A673 (cell line): ENCODE measurements at regions not wholly inside any gene's neighbourhood (a gene's known extent, or its start where the extent isn't known, plus 50 kb on each side); places are given as distances from the start of the nearest gene placed in this dataset.

Experiments
- BruUV-seq: library from RNA; stranded (reverse); fragments of 400-500 nt; replicated peaks from 2 replicates; lab custom pipeline; 2021; lab: Mats Ljungman, UMichigan
- CTCF ChIA-PET: fragments of 300-600 bp; sonication (Branson Sonifier 250); formaldehyde crosslinking; loops from one replicate; lab custom pipeline; 2022; ENCODE audit warnings: antibody characterized with exemption; lab: Charles Lee
- POLR2A ChIA-PET: fragments of 300-600 bp; sonication (Branson Sonifier 250); formaldehyde crosslinking; loops from one replicate; lab custom pipeline; 2022; ENCODE audit warnings: antibody characterized with exemption; ENCODE audit not compliant: low non-redundant PET; lab: Charles Lee
- DNase-seq: peaks from one replicate; pipeline ENCODE4 v3.0.0-alpha.2; 2015; ENCODE audit warnings: low spot score
- H3K27ac ChIP-seq: fragments of 200-600 bp; sonication (generic); 2 replicates; pipeline ENCODE4 v1.5.1; 2016; ENCODE audit warnings: mixed run types, low read depth, mild to moderate bottlenecking, mixed read lengths, antibody characterized with exemption, low read length; ENCODE audit not compliant: poor library complexity, severe bottlenecking
- H3K27me3 ChIP-seq: fragments of 200-600 bp; sonication (generic); replicated peaks from 2 replicates; pipeline ENCODE4 v1.6.1; 2017; ENCODE audit warnings: mixed run types, low read depth, mild to moderate bottlenecking, mixed read lengths, antibody characterized with exemption, low read length; ENCODE audit not compliant: insufficient read depth, poor library complexity
- H3K36me3 ChIP-seq: fragments of 200-600 bp; sonication (generic); 2 replicates; pipeline ENCODE4 v1.6.1; 2016; ENCODE audit warnings: mixed run types, mild to moderate bottlenecking, mixed read lengths, antibody characterized with exemption, low read length; ENCODE audit not compliant: insufficient read depth, poor library complexity, severe bottlenecking
- H3K4me1 ChIP-seq: fragments of 200-600 bp; sonication (generic); 2 replicates; pipeline ENCODE4 v1.6.1; 2017; ENCODE audit warnings: mixed run types, mild to moderate bottlenecking, mixed read lengths, antibody characterized with exemption, low read length; ENCODE audit not compliant: insufficient read depth, poor library complexity, severe bottlenecking
- H3K4me3 ChIP-seq: fragments of 200-600 bp; sonication (generic); 2 replicates; pipeline ENCODE4 v1.5.1; 2016; ENCODE audit warnings: low read depth, mixed run types, mild to moderate bottlenecking, mixed read lengths, low read length; ENCODE audit not compliant: poor library complexity, severe bottlenecking
- H3K9me3 ChIP-seq: fragments of 200-600 bp; sonication (generic); 2 replicates; pipeline ENCODE4 v1.6.1; 2016; ENCODE audit warnings: mixed run types, low read depth, mild to moderate bottlenecking, mixed read lengths, antibody characterized with exemption, low read length; ENCODE audit not compliant: poor library complexity, severe bottlenecking
- CTCF ChIP-seq: fragments of 300-800, 200-600 bp; sonication (generic); conservative IDR thresholded peaks from 2 replicates; pipeline ENCODE4 v1.5.1; 2017; ENCODE audit warnings: low read depth, mild to moderate bottlenecking, antibody characterized with exemption, low read length, moderate library complexity, mixed read lengths
- EZH2 ChIP-seq: fragments of 200-600 bp; sonication (generic); IDR thresholded peaks from 2 replicates; pipeline ENCODE4 v1.6.1; 2017; ENCODE audit warnings: borderline replicate concordance, low read depth, mild to moderate bottlenecking, mixed read lengths, antibody characterized with exemption, low read length; ENCODE audit not compliant: poor library complexity, severe bottlenecking
- intact Hi-C: fragments of 100-400 bp; cut with micrococcal nuclease; formaldehyde crosslinking; loops from one replicate; pipeline ENCODE4 v1.10.0; 2022; ENCODE audit not compliant: unreplicated experiment

DNA sequence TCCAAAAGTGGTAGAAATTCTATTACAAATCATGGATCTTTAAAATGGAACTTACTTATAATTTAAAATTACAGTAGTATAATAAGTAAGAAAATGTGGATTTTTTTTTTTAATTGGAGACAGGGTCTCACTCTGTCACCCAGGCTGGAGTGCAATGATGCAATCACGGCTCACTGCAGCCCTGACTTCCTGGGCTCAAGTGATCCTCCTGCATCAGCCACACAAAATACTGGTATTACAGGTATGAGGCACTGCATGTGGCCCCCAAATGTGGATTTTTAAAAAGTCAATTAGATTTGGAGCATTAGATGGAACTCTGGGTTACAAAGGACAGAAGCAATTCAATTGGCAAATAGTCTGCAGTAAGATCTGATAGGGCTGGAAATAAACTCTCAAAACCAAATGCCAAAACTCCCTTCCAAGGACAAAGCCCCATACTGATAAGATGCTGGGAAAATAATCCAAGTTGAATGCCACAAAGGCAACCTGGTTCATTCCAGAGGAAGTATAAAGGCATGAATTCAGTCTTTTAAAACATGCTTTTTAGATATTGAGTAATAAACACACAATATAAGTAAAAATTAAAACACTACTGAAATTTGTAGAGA is 294.2 kb downstream of the ZNF248 start:
- H3K4me1 ChIP-seq = no peaks in the 10 kb centered on the region
- DNase-seq = no peak
- H3K9me3 ChIP-seq = peaks cover 3% of the 10 kb centered on the region
- H3K27ac ChIP-seq = no peak overlapping the region
- BruUV-seq = no TSS peak
- TF ChIP-seq CTCF = no peak
- no peak for TF ChIP-seq EZH2
- no peaks in the 10 kb centered on the region for H3K27me3 ChIP-seq
- ChIA-PET POLR2A (no interaction called here), CTCF (no interaction called here)
- H3K4me3 ChIP-seq = no peak overlapping the region
- H3K36me3 ChIP-seq = no peaks in the 10 kb centered on the region
- intact Hi-C loops = no loop called here

GRCh38 chr10:37552881-37553280 is 304.5 kb downstream of the ZNF248 start:
- Histone ChIP-seq H3K4me1 (no peaks in the 10 kb centered on the region), H3K27ac (no peak overlapping the region), H3K36me3 (no peaks in the 10 kb centered on the region), H3K4me3 (no peak overlapping the region), H3K27me3 (no peaks in the 10 kb centered on the region), H3K9me3 (peaks cover 15% of the 10 kb centered on the region)
- intact Hi-C loops = no loop called here
- CTCF ChIA-PET = no interaction called here
- no TSS peak for BruUV-seq
- DNase-seq = no peak
- TF ChIP-seq EZH2 = no peak
- no peak for TF ChIP-seq CTCF
- POLR2A ChIA-PET = no interaction called here

- BruUV-seq = no TSS peak
- no peaks in the 10 kb centered on the region for H3K4me1 ChIP-seq
- H3K27me3 ChIP-seq = no peaks in the 10 kb centered on the region
- H3K27ac ChIP-seq = no peak overlapping the region
- H3K4me3 ChIP-seq = no peak overlapping the region
- intact Hi-C loops = no loop called here
- no peak for DNase-seq
- H3K36me3 ChIP-seq = no peaks in the 10 kb centered on the region
- POLR2A ChIA-PET = no interaction called here
- CTCF ChIA-PET = no interaction called here
- peaks cover 7% of the 10 kb centered on the region for H3K9me3 ChIP-seq
- TF ChIP-seq EZH2 (no peak), CTCF (no peak)
Observed at GRCh38 chr10:37549054-37549453, 308.4 kb downstream of the ZNF248 start.
